ENCODE measurements at regions not wholly inside any gene's neighbourhood (a gene's known extent, or its start where the extent isn't known, plus 50 kb on each side); places are given as distances from the start of the nearest gene placed in this dataset.

DNA sequence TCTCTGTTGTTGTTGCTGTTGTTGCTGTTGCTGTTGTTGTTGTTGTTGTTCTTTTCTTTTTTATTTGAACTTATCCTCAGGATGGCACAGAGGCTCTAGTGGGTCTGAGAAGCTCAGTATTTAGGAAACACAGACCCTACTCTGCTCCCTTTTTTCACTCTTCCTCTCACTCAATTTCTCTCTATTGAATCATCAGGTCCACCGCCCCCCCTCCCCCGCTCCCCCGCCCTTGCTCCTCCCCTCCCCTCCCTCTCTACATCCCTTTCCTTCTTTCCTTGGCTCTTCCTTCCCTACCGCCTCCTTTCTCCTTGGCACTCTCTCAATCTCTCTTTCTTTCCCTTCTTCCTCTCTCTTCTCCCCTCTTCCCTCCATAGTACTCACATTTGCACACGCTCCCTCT, 218.5 kb upstream of the ZC3H12A start:
- no peak overlapping the region for H3K27ac ChIP-seq (ENCODE audit: low read depth in 1 of 2, low read length in 1 of 2)
- no peak overlapping the region for H3K4me3 ChIP-seq
- no peak for DNase-seq
- peaks cover 0 to 3% (median 2%) of the 10 kb centered on the region in 3 donors for H3K27me3 ChIP-seq (ENCODE audit: control insufficient read depth in 3 of 3, insufficient read depth in 3 of 3, low read length in 2 of 3)
- TF ChIP-seq, protein P1, sequence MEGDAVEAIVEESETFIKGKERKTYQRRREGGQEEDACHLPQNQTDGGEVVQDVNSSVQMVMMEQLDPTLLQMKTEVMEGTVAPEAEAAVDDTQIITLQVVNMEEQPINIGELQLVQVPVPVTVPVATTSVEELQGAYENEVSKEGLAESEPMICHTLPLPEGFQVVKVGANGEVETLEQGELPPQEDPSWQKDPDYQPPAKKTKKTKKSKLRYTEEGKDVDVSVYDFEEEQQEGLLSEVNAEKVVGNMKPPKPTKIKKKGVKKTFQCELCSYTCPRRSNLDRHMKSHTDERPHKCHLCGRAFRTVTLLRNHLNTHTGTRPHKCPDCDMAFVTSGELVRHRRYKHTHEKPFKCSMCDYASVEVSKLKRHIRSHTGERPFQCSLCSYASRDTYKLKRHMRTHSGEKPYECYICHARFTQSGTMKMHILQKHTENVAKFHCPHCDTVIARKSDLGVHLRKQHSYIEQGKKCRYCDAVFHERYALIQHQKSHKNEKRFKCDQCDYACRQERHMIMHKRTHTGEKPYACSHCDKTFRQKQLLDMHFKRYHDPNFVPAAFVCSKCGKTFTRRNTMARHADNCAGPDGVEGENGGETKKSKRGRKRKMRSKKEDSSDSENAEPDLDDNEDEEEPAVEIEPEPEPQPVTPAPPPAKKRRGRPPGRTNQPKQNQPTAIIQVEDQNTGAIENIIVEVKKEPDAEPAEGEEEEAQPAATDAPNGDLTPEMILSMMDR (IDR thresholded peaks at IDR 0.05; ENCODE audit: control extremely low read depth, extremely low read depth), result no peak
- H3K9me3 ChIP-seq (ENCODE audit: control insufficient read depth in 4 of 4, insufficient read depth in 3 of 4, low read length in 3 of 4), result peaks cover 0 to 2% (median 0%) of the 10 kb centered on the region in 4 donors
- no peaks in the 10 kb centered on the region for H3K36me3 ChIP-seq (ENCODE audit: control insufficient read depth in 4 of 4, insufficient read depth in 4 of 4, low read length in 4 of 4)
- no peak for ATAC-seq (ENCODE audit: insufficient read depth, low FRiP score)
- 15 to 18% methylated on average over 5 of the region's 5 CpGs for WGBS, 2 donors
- no peak overlapping the region for H3K9ac ChIP-seq (ENCODE audit: insufficient read depth in 1 of 2, low read length in 2 of 2)
- H3K4me1 ChIP-seq (ENCODE audit: control insufficient read depth in 5 of 5, insufficient read depth in 5 of 5, low read length in 5 of 5), result no peaks in the 10 kb centered on the region

DNA sequence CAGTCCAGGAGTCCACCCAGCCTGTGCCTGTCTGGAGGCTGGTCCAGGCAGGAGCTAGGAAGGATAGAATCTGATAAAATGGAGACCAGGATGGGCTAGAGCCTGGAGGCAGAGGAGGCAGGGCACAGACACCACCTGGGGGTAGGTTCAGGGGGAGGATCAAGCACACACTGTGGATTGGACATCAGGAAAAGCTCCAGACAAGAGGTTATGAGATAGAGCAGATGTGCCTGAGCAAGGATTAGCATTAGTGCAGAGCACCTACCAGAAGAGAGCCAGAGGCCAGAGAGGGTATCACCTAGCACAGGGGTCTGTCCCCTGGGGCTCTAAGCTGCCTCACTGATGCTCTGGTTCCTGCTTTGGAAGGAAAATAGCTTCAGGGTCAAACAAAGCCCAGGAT, 216.7 kb upstream of the ZC3H12A start:
- TF ChIP-seq, protein P1 (IDR thresholded peaks at IDR 0.05; ENCODE audit: control extremely low read depth, extremely low read depth), result no peak
- Histone ChIP-seq H3K36me3 (ENCODE audit: control insufficient read depth in 4 of 4, insufficient read depth in 4 of 4, low read length in 4 of 4) (no peaks in the 10 kb centered on the region), H3K27me3 (ENCODE audit: control insufficient read depth in 3 of 3, insufficient read depth in 3 of 3, low read length in 2 of 3) (peaks cover 0 to 3% (median 2%) of the 10 kb centered on the region in 3 donors), H3K9ac (ENCODE audit: insufficient read depth in 1 of 2, low read length in 2 of 2) (no peak overlapping the region), H3K4me3 (no peak overlapping the region), H3K9me3 (ENCODE audit: control insufficient read depth in 4 of 4, insufficient read depth in 3 of 4, low read length in 3 of 4) (no peaks in the 10 kb centered on the region), H3K4me1 (ENCODE audit: control insufficient read depth in 5 of 5, insufficient read depth in 5 of 5, low read length in 5 of 5) (no peaks in the 10 kb centered on the region), H3K27ac (ENCODE audit: low read depth in 1 of 2, low read length in 1 of 2) (no peak overlapping the region)
- no peak for ATAC-seq (ENCODE audit: insufficient read depth, low FRiP score)
- DNase-seq, result no peak

DNA sequence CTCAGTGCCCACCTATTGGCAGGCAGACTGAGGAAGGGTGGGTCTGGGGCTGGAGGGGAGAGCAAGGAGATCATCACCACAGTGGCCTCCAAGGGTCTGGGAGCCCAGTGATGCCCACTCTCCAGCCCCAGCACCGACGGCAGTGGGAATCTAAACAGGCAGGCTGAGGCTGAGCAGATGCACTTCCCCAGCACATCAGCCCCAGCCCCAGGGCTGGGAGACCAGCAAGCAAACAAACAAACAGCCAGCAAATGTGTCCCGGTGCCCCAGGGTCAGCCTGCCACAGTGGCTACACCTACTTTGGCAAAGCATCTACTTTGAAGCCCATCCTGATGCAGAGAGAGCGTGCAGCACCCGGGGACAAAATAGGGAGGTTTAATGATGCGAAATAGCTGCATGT, 216.3 kb upstream of the ZC3H12A start:
- H3K4me3 ChIP-seq, result no peak overlapping the region
- DNase-seq (no peak), ATAC-seq (ENCODE audit: insufficient read depth, low FRiP score) (no peak)
- H3K27me3 ChIP-seq (ENCODE audit: control insufficient read depth in 3 of 3, insufficient read depth in 3 of 3, low read length in 2 of 3), result peaks cover 0 to 3% (median 2%) of the 10 kb centered on the region in 3 donors
- no peak overlapping the region for H3K27ac ChIP-seq (ENCODE audit: low read depth in 1 of 2, low read length in 1 of 2)
- no peaks in the 10 kb centered on the region for H3K4me1 ChIP-seq (ENCODE audit: control insufficient read depth in 5 of 5, insufficient read depth in 5 of 5, low read length in 5 of 5)
- 41 to 43% methylated on average over 6 of the region's 6 CpGs for WGBS, 2 donors
- no peak overlapping the region for H3K9ac ChIP-seq (ENCODE audit: insufficient read depth in 1 of 2, low read length in 2 of 2)
- no peaks in the 10 kb centered on the region for H3K36me3 ChIP-seq (ENCODE audit: control insufficient read depth in 4 of 4, insufficient read depth in 4 of 4, low read length in 4 of 4)
- no peaks in the 10 kb centered on the region for H3K9me3 ChIP-seq (ENCODE audit: control insufficient read depth in 4 of 4, insufficient read depth in 3 of 4, low read length in 3 of 4)
- TF ChIP-seq, protein P1 (IDR thresholded peaks at IDR 0.05; ENCODE audit: control extremely low read depth, extremely low read depth), result no peak

DNA sequence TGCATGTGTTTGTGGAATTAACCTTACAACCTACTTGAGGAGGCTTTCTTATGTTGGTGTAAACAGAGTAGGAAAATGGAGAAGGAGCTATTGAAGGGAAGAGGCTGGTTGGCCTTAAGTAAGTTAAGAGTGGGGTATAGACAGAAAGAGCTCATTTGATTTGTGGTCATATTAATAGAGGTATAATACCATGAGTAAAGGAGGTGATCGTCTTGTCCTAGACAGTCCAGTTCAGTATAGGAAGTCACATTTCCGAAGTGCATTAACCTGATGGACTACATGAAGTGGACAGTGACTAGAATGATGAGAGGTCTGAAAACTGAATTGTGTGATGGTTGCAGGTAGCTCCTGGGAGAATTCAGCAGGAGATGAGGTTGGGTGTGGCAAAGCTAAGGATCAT, 215.4 kb upstream of the ZC3H12A start:
- TF ChIP-seq, protein P1 (IDR thresholded peaks at IDR 0.05; ENCODE audit: control extremely low read depth, extremely low read depth), result no peak
- 37 to 78% methylated on average over 2 of the region's 2 CpGs for WGBS, 2 donors
- Histone ChIP-seq H3K9me3 (ENCODE audit: control insufficient read depth in 4 of 4, insufficient read depth in 3 of 4, low read length in 3 of 4) (peaks cover 0 to 5% (median 0%) of the 10 kb centered on the region in 4 donors), H3K36me3 (ENCODE audit: control insufficient read depth in 4 of 4, insufficient read depth in 4 of 4, low read length in 4 of 4) (no peaks in the 10 kb centered on the region), H3K9ac (ENCODE audit: insufficient read depth in 1 of 2, low read length in 2 of 2) (no peak overlapping the region), H3K4me3 (no peak overlapping the region), H3K27ac (ENCODE audit: low read depth in 1 of 2, low read length in 1 of 2) (no peak overlapping the region), H3K27me3 (ENCODE audit: control insufficient read depth in 3 of 3, insufficient read depth in 3 of 3, low read length in 2 of 3) (peaks cover 0 to 3% (median 2%) of the 10 kb centered on the region in 3 donors), H3K4me1 (ENCODE audit: control insufficient read depth in 5 of 5, insufficient read depth in 5 of 5, low read length in 5 of 5) (no peaks in the 10 kb centered on the region)
- DNase-seq, result no peak
- ATAC-seq (ENCODE audit: insufficient read depth, low FRiP score), result no peak

Data from lung (tissue), 11 donors.